ENCODE measurements at regions not wholly inside any gene's neighbourhood (a gene's known extent, or its start where the extent isn't known, plus 50 kb on each side); places are given as distances from the start of the nearest gene placed in this dataset.

DNA sequence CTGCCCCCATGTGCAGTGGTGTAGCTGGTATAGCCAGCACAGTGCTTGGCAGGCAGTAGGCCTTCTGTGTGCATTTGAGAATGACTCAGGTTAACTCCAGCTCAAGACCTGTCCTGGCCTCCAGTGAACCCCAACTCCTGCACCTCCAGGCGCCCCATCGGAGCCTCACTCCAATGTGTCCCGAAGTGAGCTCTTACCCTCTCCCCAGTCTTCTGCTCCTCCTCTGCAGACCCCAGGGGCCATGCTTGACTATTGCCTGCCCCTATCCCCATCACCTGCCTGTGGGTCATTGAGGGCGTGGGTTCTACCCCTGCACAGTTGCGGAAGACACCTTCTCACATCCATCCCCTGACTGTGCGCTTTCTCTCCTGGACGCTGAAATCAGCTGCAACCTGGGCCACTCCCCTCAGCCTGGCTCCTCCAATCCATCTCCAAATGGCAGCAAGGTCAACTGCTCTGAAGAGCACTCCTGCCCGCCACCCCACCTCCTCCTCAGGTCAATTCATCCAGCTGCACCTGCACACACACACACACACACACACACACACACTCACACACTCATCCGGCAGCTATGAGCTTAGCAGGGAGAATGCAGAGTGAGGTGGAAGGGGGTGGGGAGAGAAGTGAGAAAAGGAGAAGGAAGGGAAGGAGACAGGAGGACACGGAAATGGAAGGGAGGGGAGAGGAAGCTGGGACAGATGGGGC, 130.3 kb upstream of the GLI2 start:
- TF ChIP-seq, protein P1, sequence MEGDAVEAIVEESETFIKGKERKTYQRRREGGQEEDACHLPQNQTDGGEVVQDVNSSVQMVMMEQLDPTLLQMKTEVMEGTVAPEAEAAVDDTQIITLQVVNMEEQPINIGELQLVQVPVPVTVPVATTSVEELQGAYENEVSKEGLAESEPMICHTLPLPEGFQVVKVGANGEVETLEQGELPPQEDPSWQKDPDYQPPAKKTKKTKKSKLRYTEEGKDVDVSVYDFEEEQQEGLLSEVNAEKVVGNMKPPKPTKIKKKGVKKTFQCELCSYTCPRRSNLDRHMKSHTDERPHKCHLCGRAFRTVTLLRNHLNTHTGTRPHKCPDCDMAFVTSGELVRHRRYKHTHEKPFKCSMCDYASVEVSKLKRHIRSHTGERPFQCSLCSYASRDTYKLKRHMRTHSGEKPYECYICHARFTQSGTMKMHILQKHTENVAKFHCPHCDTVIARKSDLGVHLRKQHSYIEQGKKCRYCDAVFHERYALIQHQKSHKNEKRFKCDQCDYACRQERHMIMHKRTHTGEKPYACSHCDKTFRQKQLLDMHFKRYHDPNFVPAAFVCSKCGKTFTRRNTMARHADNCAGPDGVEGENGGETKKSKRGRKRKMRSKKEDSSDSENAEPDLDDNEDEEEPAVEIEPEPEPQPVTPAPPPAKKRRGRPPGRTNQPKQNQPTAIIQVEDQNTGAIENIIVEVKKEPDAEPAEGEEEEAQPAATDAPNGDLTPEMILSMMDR (tag by site-specific recombination; IDR thresholded peaks at IDR 0.05) = no peak
- no peak for TF ChIP-seq ZNF24 (tag by site-specific recombination; IDR thresholded peaks at IDR 0.05)
- TF ChIP-seq ZEB2 (tag by site-specific recombination; IDR thresholded peaks at IDR 0.05) = no peak
- no peak for TF ChIP-seq ZNF140 (tag by site-specific recombination; IDR thresholded peaks at IDR 0.05)
- no peak for TF ChIP-seq ZBTB17 (tag by site-specific recombination; IDR thresholded peaks at IDR 0.05)
- TF ChIP-seq ZNF629 (tag by site-specific recombination; IDR thresholded peaks at IDR 0.05) = no peak
- no peak for TF ChIP-seq ZNF274 (IDR thresholded peaks at IDR 0.05; ENCODE audit: low read length)
- TF ChIP-seq ZNF274 (tag by site-specific recombination; IDR thresholded peaks at IDR 0.05; ENCODE audit: borderline replicate concordance) = no peak
- TF ChIP-seq, protein P2, sequence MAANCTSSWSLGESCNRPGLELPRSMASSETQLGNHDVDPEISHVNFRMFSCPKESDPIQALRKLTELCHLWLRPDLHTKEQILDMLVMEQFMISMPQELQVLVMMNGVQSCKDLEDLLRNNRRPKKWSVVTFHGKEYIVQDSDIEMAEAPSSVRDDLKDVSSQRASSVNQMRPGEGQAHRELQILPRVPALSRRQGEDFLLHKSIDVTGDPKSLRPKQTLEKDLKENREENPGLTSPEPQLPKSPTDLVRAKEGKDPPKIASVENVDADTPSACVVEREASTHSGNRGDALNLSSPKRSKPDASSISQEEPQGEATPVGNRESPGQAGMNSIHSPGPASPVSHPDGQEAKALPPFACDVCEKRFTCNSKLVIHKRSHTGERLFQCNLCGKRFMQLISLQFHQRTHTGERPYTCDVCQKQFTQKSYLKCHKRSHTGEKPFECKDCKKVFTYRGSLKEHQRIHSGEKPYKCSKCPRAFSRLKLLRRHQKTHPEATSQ (tag by site-specific recombination; IDR thresholded peaks at IDR 0.05) = no peak
- TF ChIP-seq, protein P3, sequence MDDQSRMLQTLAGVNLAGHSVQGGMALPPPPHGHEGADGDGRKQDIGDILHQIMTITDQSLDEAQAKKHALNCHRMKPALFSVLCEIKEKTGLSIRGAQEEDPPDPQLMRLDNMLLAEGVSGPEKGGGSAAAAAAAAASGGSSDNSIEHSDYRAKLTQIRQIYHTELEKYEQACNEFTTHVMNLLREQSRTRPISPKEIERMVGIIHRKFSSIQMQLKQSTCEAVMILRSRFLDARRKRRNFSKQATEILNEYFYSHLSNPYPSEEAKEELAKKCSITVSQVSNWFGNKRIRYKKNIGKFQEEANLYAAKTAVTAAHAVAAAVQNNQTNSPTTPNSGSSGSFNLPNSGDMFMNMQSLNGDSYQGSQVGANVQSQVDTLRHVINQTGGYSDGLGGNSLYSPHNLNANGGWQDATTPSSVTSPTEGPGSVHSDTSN (CRISPR knock-in tag; IDR thresholded peaks at IDR 0.05) = no peak
- TF ChIP-seq, protein P4, sequence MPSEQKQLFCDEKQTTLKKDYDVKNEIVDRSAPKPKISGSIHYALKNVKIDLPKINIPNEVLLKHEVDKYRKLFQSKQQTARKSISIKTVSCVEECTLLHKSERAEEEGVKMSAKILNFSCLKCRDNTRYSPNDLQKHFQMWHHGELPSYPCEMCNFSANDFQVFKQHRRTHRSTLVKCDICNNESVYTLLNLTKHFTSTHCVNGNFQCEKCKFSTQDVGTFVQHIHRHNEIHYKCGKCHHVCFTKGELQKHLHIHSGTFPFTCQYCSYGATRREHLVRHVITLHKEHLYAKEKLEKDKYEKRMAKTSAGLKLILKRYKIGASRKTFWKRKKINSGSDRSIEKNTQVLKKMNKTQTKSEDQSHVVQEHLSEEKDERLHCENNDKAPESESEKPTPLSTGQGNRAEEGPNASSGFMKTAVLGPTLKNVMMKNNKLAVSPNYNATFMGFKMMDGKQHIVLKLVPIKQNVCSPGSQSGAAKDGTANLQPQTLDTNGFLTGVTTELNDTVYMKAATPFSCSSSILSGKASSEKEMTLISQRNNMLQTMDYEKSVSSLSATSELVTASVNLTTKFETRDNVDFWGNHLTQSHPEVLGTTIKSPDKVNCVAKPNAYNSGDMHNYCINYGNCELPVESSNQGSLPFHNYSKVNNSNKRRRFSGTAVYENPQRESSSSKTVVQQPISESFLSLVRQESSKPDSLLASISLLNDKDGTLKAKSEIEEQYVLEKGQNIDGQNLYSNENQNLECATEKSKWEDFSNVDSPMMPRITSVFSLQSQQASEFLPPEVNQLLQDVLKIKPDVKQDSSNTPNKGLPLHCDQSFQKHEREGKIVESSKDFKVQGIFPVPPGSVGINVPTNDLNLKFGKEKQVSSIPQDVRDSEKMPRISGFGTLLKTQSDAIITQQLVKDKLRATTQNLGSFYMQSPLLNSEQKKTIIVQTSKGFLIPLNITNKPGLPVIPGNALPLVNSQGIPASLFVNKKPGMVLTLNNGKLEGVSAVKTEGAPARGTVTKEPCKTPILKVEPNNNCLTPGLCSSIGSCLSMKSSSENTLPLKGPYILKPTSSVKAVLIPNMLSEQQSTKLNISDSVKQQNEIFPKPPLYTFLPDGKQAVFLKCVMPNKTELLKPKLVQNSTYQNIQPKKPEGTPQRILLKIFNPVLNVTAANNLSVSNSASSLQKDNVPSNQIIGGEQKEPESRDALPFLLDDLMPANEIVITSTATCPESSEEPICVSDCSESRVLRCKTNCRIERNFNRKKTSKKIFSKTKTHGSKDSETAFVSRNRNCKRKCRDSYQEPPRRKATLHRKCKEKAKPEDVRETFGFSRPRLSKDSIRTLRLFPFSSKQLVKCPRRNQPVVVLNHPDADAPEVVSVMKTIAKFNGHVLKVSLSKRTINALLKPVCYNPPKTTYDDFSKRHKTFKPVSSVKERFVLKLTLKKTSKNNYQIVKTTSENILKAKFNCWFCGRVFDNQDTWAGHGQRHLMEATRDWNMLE (tag by site-specific recombination; conservative IDR thresholded peaks at IDR 0.05; ENCODE audit: low read depth) = no peak
- no peak for TF ChIP-seq ZNF112 (tag by site-specific recombination; IDR thresholded peaks at IDR 0.05)
- TF ChIP-seq, protein P5, sequence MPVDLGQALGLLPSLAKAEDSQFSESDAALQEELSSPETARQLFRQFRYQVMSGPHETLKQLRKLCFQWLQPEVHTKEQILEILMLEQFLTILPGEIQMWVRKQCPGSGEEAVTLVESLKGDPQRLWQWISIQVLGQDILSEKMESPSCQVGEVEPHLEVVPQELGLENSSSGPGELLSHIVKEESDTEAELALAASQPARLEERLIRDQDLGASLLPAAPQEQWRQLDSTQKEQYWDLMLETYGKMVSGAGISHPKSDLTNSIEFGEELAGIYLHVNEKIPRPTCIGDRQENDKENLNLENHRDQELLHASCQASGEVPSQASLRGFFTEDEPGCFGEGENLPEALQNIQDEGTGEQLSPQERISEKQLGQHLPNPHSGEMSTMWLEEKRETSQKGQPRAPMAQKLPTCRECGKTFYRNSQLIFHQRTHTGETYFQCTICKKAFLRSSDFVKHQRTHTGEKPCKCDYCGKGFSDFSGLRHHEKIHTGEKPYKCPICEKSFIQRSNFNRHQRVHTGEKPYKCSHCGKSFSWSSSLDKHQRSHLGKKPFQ (tag by site-specific recombination; IDR thresholded peaks at IDR 0.05) = no peak
